ENCODE measurements at regions not wholly inside any gene's neighbourhood (a gene's known extent, or its start where the extent isn't known, plus 50 kb on each side); places are given as distances from the start of the nearest gene placed in this dataset.

- Histone ChIP-seq H2AFZ (ENCODE audit: low read length) (no peak overlapping the region), H3K14ac (ENCODE audit: insufficient read depth, low read length) (no peak overlapping the region), H3K4ac (ENCODE audit: low read depth, low read length) (no peak overlapping the region), H3K27ac (ENCODE audit: insufficient read length, low read depth, low read length) (no peak overlapping the region), H2BK5ac (ENCODE audit: insufficient read length, low read length) (no peak overlapping the region), H3K9me3 (ENCODE audit: control insufficient read depth, low read depth, low read length) (no peaks in the 10 kb centered on the region), H3K9ac (ENCODE audit: extremely low read depth, insufficient read length, low read length) (no peak overlapping the region), H2BK120ac (ENCODE audit: low read depth, low read length, poor library complexity, severe bottlenecking) (no peak overlapping the region), H4K20me1 (ENCODE audit: control insufficient read depth, insufficient read depth, insufficient read length) (no peaks in the 10 kb centered on the region), H3K23me2 (ENCODE audit: insufficient read length, low read depth, low read length, poor library complexity, severe bottlenecking) (no peaks in the 10 kb centered on the region), H4K8ac (replicated peaks; ENCODE audit: insufficient read length, low read depth, low read length) (no peak overlapping the region), H3K79me2 (ENCODE audit: insufficient read depth, low read length) (no peaks in the 10 kb centered on the region), H3K18ac (ENCODE audit: insufficient read length, low read depth, low read length) (no peak overlapping the region), H2BK12ac (ENCODE audit: insufficient read length, low read depth, low read length) (no peak overlapping the region), H3K4me2 (ENCODE audit: insufficient read depth, insufficient read length, low read length) (no peak overlapping the region), H4K5ac (ENCODE audit: insufficient read length, low read depth, low read length) (no peak overlapping the region), H3K27me3 (ENCODE audit: insufficient read depth, low read length) (no peaks in the 10 kb centered on the region), H3K56ac (ENCODE audit: insufficient read length, low read depth, low read length) (no peak overlapping the region), H2BK20ac (ENCODE audit: low read depth, low read length, poor library complexity, severe bottlenecking) (no peak overlapping the region), H4K91ac (ENCODE audit: insufficient read length, low read depth, low read length) (no peak overlapping the region), H2BK15ac (ENCODE audit: low read depth, low read length) (no peak overlapping the region), H3K23ac (ENCODE audit: insufficient read length, low read depth, low read length) (no peak overlapping the region), H3K4me1 (ENCODE audit: insufficient read depth, low read length) (no peaks in the 10 kb centered on the region), H2AK5ac (ENCODE audit: insufficient read length, low read length) (no peak overlapping the region), H3K79me1 (ENCODE audit: insufficient read depth, low read depth, low read length, poor library complexity, severe bottlenecking) (no peaks in the 10 kb centered on the region), H3T11ph (ENCODE audit: low read length) (no peak overlapping the region)
- no peaks in the 10 kb centered on the region for H3K36me3 Mint-ChIP-seq (ENCODE audit: insufficient read depth in 1 of 3, low read depth in 3 of 3)
- no peak overlapping the region for H3K27ac Mint-ChIP-seq
- no peak overlapping the region for H3K4me3 Mint-ChIP-seq
- WGBS (ENCODE audit: extremely low coverage, insufficient read length, low lambda C conversion rate) = no CpG with 5 or more reads among the region's 2 CpGs
- H3K4me1 Mint-ChIP-seq = peaks cover 0 to 5% of the 10 kb centered on the region in 2 experiments; a peak in 2 of 4 replicates
- H3K9me3 Mint-ChIP-seq = no peaks in the 10 kb centered on the region; a peak in 1 of 5 replicates
- H3K27me3 Mint-ChIP-seq (ENCODE audit: low read depth) = no peaks in the 10 kb centered on the region
- TF ChIP-seq CTCF (conservative IDR thresholded peaks at IDR 0.05) = no peak
- DNase-seq = no peak
These were observed 141.8 kb downstream of the YIPF5 start for GRCh38 chr5:144028636-144029035.
